ENCODE measurements at regions not wholly inside any gene's neighbourhood (a gene's known extent, or its start where the extent isn't known, plus 50 kb on each side); places are given as distances from the start of the nearest gene placed in this dataset.

- TF ChIP-seq CTCF (IDR thresholded peaks at IDR 0.05) (no peak), EZH2 (IDR thresholded peaks at IDR 0.05) (no peak), EZH2phosphoT487 (IDR thresholded peaks at IDR 0.05) (no peak)
Measured at GRCh38 chr2:143823296-143823695, 694.1 kb downstream of the ARHGAP15 start.

All from neural progenitor cell (in vitro differentiated cells).